ENCODE measurements at regions not wholly inside any gene's neighbourhood (a gene's known extent, or its start where the extent isn't known, plus 50 kb on each side); places are given as distances from the start of the nearest gene placed in this dataset.
"Not testable (repeated sequence)": the region's sequence is repeated elsewhere in the genome, so short reads cannot be mapped to it uniquely, and the experiment has no call there.

GRCh38 chr18:1133541-1133940 is 228.9 kb downstream of the ADCYAP1 start:
- DNase-seq (ENCODE audit: low spot score) = no peak
- Histone ChIP-seq H3K4me3 (no peak overlapping the region), H3K27ac (no peak overlapping the region)
- TF ChIP-seq CTCF (IDR thresholded peaks at IDR 0.05) = no peak

GRCh38 chr18:1147730-1148129 is 243.1 kb downstream of the ADCYAP1 start:
- no peak for TF ChIP-seq CTCF (IDR thresholded peaks at IDR 0.05)
- no peak for DNase-seq (ENCODE audit: low spot score)
- Histone ChIP-seq H3K27ac (no peak overlapping the region), H3K4me3 (no peak overlapping the region)

- DNase-seq (ENCODE audit: low spot score) = no peak
- H3K27ac ChIP-seq = no peak overlapping the region
- TF ChIP-seq CTCF (IDR thresholded peaks at IDR 0.05) = no peak
- H3K4me3 ChIP-seq = no peak overlapping the region
Measured at GRCh38 chr18:1149709-1150108, 245.0 kb downstream of the ADCYAP1 start.

GRCh38 chr18:1150344-1150743 is 245.7 kb downstream of the ADCYAP1 start:
- no peak for TF ChIP-seq CTCF (IDR thresholded peaks at IDR 0.05)
- no peak for DNase-seq (ENCODE audit: low spot score)
- Histone ChIP-seq H3K27ac (no peak overlapping the region), H3K4me3 (no peak overlapping the region)

GRCh38 chr18:1152958-1153357 is 248.3 kb downstream of the ADCYAP1 start:
- H3K27ac ChIP-seq; DNase-seq (ENCODE audit: low spot score); H3K4me3 ChIP-seq: not testable (repeated sequence)

GRCh38 chr18:1173593-1173992 is 268.9 kb downstream of the ADCYAP1 start:
- DNase-seq (ENCODE audit: low spot score) = no peak
- TF ChIP-seq CTCF (IDR thresholded peaks at IDR 0.05) = no peak
- H3K27ac ChIP-seq = no peak overlapping the region
- H3K4me3 ChIP-seq = no peak overlapping the region

- DNase-seq (ENCODE audit: low spot score) = no peak
- H3K4me3 ChIP-seq = no peak overlapping the region
- no peak overlapping the region for H3K27ac ChIP-seq
- no peak for TF ChIP-seq CTCF (IDR thresholded peaks at IDR 0.05)
Measured at GRCh38 chr18:1177232-1177631, 272.6 kb downstream of the ADCYAP1 start.

- H3K4me3 ChIP-seq = no peak overlapping the region
- no peak for DNase-seq (ENCODE audit: low spot score)
- no peak overlapping the region for H3K27ac ChIP-seq
- TF ChIP-seq CTCF (IDR thresholded peaks at IDR 0.05) = no peak
Measured at GRCh38 chr18:1191341-1191740, 286.7 kb downstream of the ADCYAP1 start.
